Tibial nerve (tissue), 4 donors: ENCODE measurements at regions not wholly inside any gene's neighbourhood (a gene's known extent, or its start where the extent isn't known, plus 50 kb on each side); places are given as distances from the start of the nearest gene placed in this dataset.

Experiments
- DNase-seq, 2 donors: peaks; one replicate each; pipeline ENCODE4 v3.0.0-alpha.2; 2019; ENCODE audit warnings: low spot score in 2 of 2
- H3K27ac ChIP-seq, 4 donors: fragments of 200-600 bp; sonication (generic) in 3 of 4; one replicate each; pipeline ENCODE4 v1.5.1; 2017 to 2019; ENCODE audit warnings: mild to moderate bottlenecking in 1 of 4
- H3K27me3 ChIP-seq, 2 donors: fragments of 200-600 bp; sonication (generic) in 1 of 2; one replicate each; pipeline versions ENCODE4 v1.5.1 to v1.6.0; 2017 to 2019
- H3K36me3 ChIP-seq, 3 donors: fragments of 200-600 bp; sonication (generic); one replicate each; pipeline ENCODE4 v1.5.1; 2018 to 2019
- H3K4me1 ChIP-seq, 4 donors: fragments of 200-600 bp; sonication (generic) in 3 of 4; one replicate each; pipeline ENCODE4 v1.5.1; 2017 to 2019
- H3K4me3 ChIP-seq, 4 donors: fragments of 200-600 bp; sonication (generic) in 3 of 4; one replicate each; pipeline ENCODE4 v1.5.1; 2017 to 2019; ENCODE audit warnings: mild to moderate bottlenecking in 1 of 4, moderate library complexity in 1 of 4
- H3K9me3 ChIP-seq, 4 donors: fragments of 200-600 bp; sonication (generic) in 3 of 4; one replicate each; pipeline ENCODE4 v1.5.1; 2017 to 2019
- EP300 ChIP-seq, 2 donors: sonication (generic); formaldehyde crosslinking; IDR thresholded peaks; one replicate each; pipeline ENCODE4 v1.6.1; 2017; ENCODE audit warnings: antibody characterized with exemption in 2 of 2, mild to moderate bottlenecking in 1 of 2
- POLR2A ChIP-seq, 2 donors: fragments of 450-650 bp; IDR thresholded peaks; one replicate each; pipeline ENCODE4 v1.6.1; 2017; ENCODE audit warnings: antibody characterized with exemption in 2 of 2, mild to moderate bottlenecking in 2 of 2, moderate library complexity in 2 of 2
- WGBS, 2 donors: methylation state at CpG; one replicate each; pipeline ENCODE4 v1.1.5; 2018; 5-methylcytosine and 5-hydroxymethylcytosine counted together
- TF ChIP-seq, protein P1 (sequence below), 5 experiments: fragments of 200-600 bp in 3 of 5; fragments of 450-650 bp in 2 of 5; sonication (generic) in 3 of 5; IDR thresholded peaks; one replicate each; pipeline ENCODE4 v1.5.1; 2016 to 2019; ENCODE audit warnings: antibody characterized with exemption in 5 of 5, mild to moderate bottlenecking in 3 of 5, moderate library complexity in 2 of 5

DNA sequence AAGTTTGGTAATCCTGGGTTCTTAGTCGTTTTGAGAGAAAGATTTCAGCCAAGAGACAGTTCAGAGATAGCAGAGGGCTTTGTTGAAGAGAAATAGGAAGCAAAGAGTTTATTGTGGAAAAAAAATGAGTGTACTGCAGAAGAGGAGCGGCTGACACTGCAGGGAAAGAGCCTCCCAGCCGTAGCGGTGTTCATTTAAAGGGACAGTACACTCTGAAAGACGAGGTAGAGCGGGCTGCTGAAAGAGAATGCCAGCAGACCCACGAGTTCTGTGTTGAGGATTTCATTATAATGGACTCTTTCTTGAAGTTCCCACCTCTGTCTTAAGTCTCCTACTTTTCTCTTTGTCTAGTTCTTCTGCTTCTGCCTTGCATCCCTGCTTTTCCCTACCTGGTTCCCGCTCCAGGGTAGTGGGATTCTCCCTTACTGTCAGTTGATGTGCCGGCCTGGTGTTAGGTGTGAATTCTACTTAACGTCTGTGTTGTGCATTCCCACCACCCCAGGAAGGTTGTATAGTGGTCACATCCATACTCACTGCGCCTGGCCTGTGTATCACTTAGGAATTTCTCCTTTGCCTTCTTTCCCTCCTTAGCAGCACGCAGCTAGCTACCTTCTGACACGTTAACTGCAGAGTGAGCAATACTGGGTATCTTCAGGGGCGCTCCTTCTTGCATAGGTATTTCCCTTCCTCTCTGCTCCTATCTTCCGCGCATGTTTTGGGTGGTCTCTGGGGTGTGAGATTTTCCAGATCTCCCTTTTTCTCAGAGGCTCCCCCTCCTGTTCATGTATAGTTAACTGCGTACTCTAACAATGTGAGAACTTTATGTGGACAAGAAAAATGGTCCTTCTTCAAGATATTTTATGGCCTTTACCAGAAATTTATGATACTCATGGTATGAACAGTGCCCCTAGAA, 164.5 kb downstream of the PTH2R start:
- TF ChIP-seq POLR2A (IDR thresholded peaks at IDR 0.05) = no peak
- TF ChIP-seq, protein P1, sequence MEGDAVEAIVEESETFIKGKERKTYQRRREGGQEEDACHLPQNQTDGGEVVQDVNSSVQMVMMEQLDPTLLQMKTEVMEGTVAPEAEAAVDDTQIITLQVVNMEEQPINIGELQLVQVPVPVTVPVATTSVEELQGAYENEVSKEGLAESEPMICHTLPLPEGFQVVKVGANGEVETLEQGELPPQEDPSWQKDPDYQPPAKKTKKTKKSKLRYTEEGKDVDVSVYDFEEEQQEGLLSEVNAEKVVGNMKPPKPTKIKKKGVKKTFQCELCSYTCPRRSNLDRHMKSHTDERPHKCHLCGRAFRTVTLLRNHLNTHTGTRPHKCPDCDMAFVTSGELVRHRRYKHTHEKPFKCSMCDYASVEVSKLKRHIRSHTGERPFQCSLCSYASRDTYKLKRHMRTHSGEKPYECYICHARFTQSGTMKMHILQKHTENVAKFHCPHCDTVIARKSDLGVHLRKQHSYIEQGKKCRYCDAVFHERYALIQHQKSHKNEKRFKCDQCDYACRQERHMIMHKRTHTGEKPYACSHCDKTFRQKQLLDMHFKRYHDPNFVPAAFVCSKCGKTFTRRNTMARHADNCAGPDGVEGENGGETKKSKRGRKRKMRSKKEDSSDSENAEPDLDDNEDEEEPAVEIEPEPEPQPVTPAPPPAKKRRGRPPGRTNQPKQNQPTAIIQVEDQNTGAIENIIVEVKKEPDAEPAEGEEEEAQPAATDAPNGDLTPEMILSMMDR (IDR thresholded peaks at IDR 0.05) = no peak
- no peak for DNase-seq
- H3K27me3 ChIP-seq = no peaks in the 10 kb centered on the region
- 45 to 51% methylated on average over 17 of the region's 17 CpGs for WGBS, 2 donors
- H3K27ac ChIP-seq = no peak overlapping the region
- peak overlapping the region in 1 of 4 donors; percentile 8 for H3K4me3 ChIP-seq
- peaks cover 0 to 2% (median 0%) of the 10 kb centered on the region in 3 donors for H3K36me3 ChIP-seq
- H3K9me3 ChIP-seq = no peaks in the 10 kb centered on the region
- H3K4me1 ChIP-seq = no peaks in the 10 kb centered on the region

DNA sequence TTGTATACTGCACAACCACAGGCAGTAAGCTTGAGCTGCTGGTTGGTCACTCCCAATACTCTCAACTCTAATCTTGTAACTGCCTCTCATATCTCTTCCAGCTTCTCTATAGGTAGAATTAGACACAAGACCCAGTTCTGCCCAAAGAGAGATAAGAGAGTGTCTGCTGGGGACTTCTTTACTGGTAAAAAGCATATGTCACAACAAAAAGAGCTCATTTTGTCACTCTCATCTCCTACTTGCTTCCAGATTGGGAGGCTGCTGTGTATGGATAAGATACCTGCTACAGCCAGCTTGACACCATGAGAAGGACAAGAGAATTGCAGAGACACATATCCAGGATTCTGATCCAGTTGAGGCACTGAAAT, 165.2 kb downstream of the PTH2R start:
- H3K4me1 ChIP-seq = no peaks in the 10 kb centered on the region
- H3K9me3 ChIP-seq = no peaks in the 10 kb centered on the region
- no peak overlapping the region for H3K27ac ChIP-seq
- no peak overlapping the region for H3K4me3 ChIP-seq
- TF ChIP-seq POLR2A (IDR thresholded peaks at IDR 0.05) (no peak), EP300 (IDR thresholded peaks at IDR 0.05) (no peak)
- TF ChIP-seq, protein P1 (IDR thresholded peaks at IDR 0.05) = no peak
- H3K27me3 ChIP-seq = no peaks in the 10 kb centered on the region
- DNase-seq = no peak
- peaks cover 0 to 2% (median 0%) of the 10 kb centered on the region in 3 donors for H3K36me3 ChIP-seq

DNA sequence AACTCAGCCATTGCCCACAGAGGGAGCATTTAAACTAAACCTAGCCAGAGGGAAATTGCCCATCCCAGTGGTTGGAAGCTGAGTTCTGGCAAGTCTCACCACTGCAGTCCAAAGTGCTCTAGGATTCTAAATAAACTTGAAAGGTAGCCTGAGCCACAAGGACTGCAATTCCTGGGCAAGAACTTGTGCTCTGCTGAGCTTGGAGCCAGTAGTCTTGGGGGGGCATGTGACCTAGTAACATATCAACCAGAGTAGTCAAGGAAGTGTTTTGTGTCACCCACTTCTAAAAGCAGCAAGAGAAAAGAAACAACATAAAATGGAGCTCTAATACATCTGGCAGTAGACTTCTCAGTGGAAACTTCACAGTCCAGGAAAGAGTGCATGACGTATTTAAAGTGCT, 167.0 kb downstream of the PTH2R start:
- Histone ChIP-seq H3K4me1 (no peaks in the 10 kb centered on the region), H3K27ac (no peak overlapping the region), H3K4me3 (no peak overlapping the region), H3K9me3 (peaks cover 0 to 6% (median 0%) of the 10 kb centered on the region in 4 donors), H3K27me3 (no peaks in the 10 kb centered on the region), H3K36me3 (peaks cover 0 to 2% (median 0%) of the 10 kb centered on the region in 3 donors)
- TF ChIP-seq EP300 (IDR thresholded peaks at IDR 0.05) (no peak), POLR2A (IDR thresholded peaks at IDR 0.05) (no peak)
- TF ChIP-seq, protein P1 (IDR thresholded peaks at IDR 0.05) = no peak
- DNase-seq = no peak
- WGBS, 2 donors = 74% methylated on average over 1 of the region's 1 CpG

DNA sequence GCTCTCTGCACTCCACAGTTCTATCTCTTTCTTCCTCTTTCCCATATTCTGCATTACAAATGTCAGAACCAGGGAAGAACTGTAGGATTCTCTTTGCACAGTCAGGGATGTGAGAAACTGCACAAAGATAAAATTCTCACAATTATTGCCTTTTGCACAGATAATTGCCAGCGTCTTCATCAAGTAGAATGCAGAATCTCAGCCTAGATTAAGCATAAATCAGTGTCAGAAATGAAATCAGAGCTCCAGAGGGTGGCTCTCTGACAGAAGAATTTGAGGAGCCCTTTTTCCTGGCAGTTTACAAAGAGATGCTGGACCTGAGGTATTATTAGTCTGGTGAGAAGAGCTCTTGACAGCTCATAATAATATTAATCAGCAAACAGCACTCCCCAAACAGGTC, 173.1 kb downstream of the PTH2R start:
- peaks cover 0 to 6% (median 0%) of the 10 kb centered on the region in 4 donors for H3K9me3 ChIP-seq
- DNase-seq = no peak
- WGBS, 2 donors = 45 to 49% methylated on average over 1 of the region's 1 CpG

More for the DNA sequence above, 173.1 kb downstream of the PTH2R start:
- no peak for TF ChIP-seq POLR2A (IDR thresholded peaks at IDR 0.05)
- TF ChIP-seq, protein P1 (IDR thresholded peaks at IDR 0.05) = no peak
- TF ChIP-seq EP300 (IDR thresholded peaks at IDR 0.05) = no peak
- Histone ChIP-seq H3K27me3 (no peaks in the 10 kb centered on the region), H3K4me1 (no peaks in the 10 kb centered on the region), H3K4me3 (no peak overlapping the region), H3K36me3 (peaks cover 0 to 2% (median 0%) of the 10 kb centered on the region in 3 donors), H3K27ac (no peak overlapping the region)
